HS-27A (cell line): ENCODE measurements at regions not wholly inside any gene's neighbourhood (a gene's known extent, or its start where the extent isn't known, plus 50 kb on each side); places are given as distances from the start of the nearest gene placed in this dataset.

Source experiments
- DNase-seq: peaks from one replicate; pipeline ENCODE4 v3.0.0-alpha.2; 2012; ENCODE audit warnings: low read depth, missing footprints

GRCh38 chr10:104505521-104506042 is 135.5 kb upstream of the SORCS3 start:
- DNase-seq, result no peak

GRCh38 chr10:104509981-104510380 is 131.1 kb upstream of the SORCS3 start:
- DNase-seq, result no peak

- no peak for DNase-seq
Measured at GRCh38 chr10:104510644-104511043, 130.4 kb upstream of the SORCS3 start.

GRCh38 chr10:104512800-104513199 is 128.3 kb upstream of the SORCS3 start:
- no peak for DNase-seq

GRCh38 chr10:104515678-104516199 is 125.4 kb upstream of the SORCS3 start:
- DNase-seq, result no peak

- DNase-seq, result no peak
Measured at GRCh38 chr10:104516986-104517385, 124.1 kb upstream of the SORCS3 start.

- no peak for DNase-seq
Measured at GRCh38 chr10:104517946-104518345, 123.1 kb upstream of the SORCS3 start.

- DNase-seq, result no peak
Measured at GRCh38 chr10:104518891-104519290, 122.2 kb upstream of the SORCS3 start.

GRCh38 chr10:104520653-104521052 is 120.4 kb upstream of the SORCS3 start:
- no peak for DNase-seq

GRCh38 chr10:104521901-104522694 is 119.0 kb upstream of the SORCS3 start:
- DNase-seq, result no peak

GRCh38 chr10:104526188-104526587 is 114.9 kb upstream of the SORCS3 start:
- no peak for DNase-seq

GRCh38 chr10:104527013-104527412 is 114.1 kb upstream of the SORCS3 start:
- DNase-seq, result no peak

- DNase-seq, result no peak
Measured at GRCh38 chr10:104540181-104540580, 100.9 kb upstream of the SORCS3 start.

GRCh38 chr10:104541820-104542219 is 99.3 kb upstream of the SORCS3 start:
- DNase-seq, result no peak

GRCh38 chr10:104546336-104546735 is 94.8 kb upstream of the SORCS3 start:
- no peak for DNase-seq

GRCh38 chr10:104546756-104547155 is 94.3 kb upstream of the SORCS3 start:
- DNase-seq, result no peak

- DNase-seq, result no peak
Measured at GRCh38 chr10:104548090-104548489, 93.0 kb upstream of the SORCS3 start.

- no peak for DNase-seq
Measured at GRCh38 chr10:104556831-104557230, 84.3 kb upstream of the SORCS3 start.

GRCh38 chr10:104557966-104558365 is 83.1 kb upstream of the SORCS3 start:
- DNase-seq, result no peak

- DNase-seq, result no peak
Measured at GRCh38 chr10:104559935-104560334, 81.2 kb upstream of the SORCS3 start.

GRCh38 chr10:104563051-104563450 is 78.0 kb upstream of the SORCS3 start:
- DNase-seq, result no peak

GRCh38 chr10:104563548-104563947 is 77.5 kb upstream of the SORCS3 start:
- no peak for DNase-seq

GRCh38 chr10:104574427-104574826 is 66.7 kb upstream of the SORCS3 start:
- no peak for DNase-seq

- DNase-seq, result no peak
Measured at GRCh38 chr10:104574838-104575237, 66.3 kb upstream of the SORCS3 start.
